ENCODE measurements at regions not wholly inside any gene's neighbourhood (a gene's known extent, or its start where the extent isn't known, plus 50 kb on each side); places are given as distances from the start of the nearest gene placed in this dataset.
"Not testable (repeated sequence)": the region's sequence is repeated elsewhere in the genome, so short reads cannot be mapped to it uniquely, and the experiment has no call there.

GRCh38 chr3:88824666-88825564 lies 282.5 kb upstream of the EPHA3 start:
- no peak for TF ChIP-seq CTCF (IDR thresholded peaks at IDR 0.05; ENCODE audit: extremely low read depth, missing control alignments)
- DNase-seq (ENCODE audit: low spot score), result no peak

GRCh38 chr3:88828466-88828865 lies 279.0 kb upstream of the EPHA3 start:
- DNase-seq (ENCODE audit: low spot score), result no peak
- TF ChIP-seq CTCF (IDR thresholded peaks at IDR 0.05; ENCODE audit: extremely low read depth, missing control alignments), result no peak

GRCh38 chr3:88852606-88853005 lies 254.8 kb upstream of the EPHA3 start:
- no peak for DNase-seq (ENCODE audit: low spot score)
- TF ChIP-seq CTCF (IDR thresholded peaks at IDR 0.05; ENCODE audit: extremely low read depth, missing control alignments), result no peak

- no peak for DNase-seq (ENCODE audit: low spot score)
- TF ChIP-seq CTCF (IDR thresholded peaks at IDR 0.05; ENCODE audit: extremely low read depth, missing control alignments), result no peak
These were observed 244.2 kb upstream of the EPHA3 start for GRCh38 chr3:88863196-88863595.

- TF ChIP-seq CTCF (IDR thresholded peaks at IDR 0.05; ENCODE audit: extremely low read depth, missing control alignments), result no peak
- DNase-seq (ENCODE audit: low spot score), result no peak
These were observed 230.7 kb upstream of the EPHA3 start for GRCh38 chr3:88876724-88877123.

GRCh38 chr3:88879905-88880304 lies 227.5 kb upstream of the EPHA3 start:
- TF ChIP-seq CTCF (IDR thresholded peaks at IDR 0.05; ENCODE audit: extremely low read depth, missing control alignments), result no peak
- DNase-seq (ENCODE audit: low spot score), result no peak

GRCh38 chr3:88882121-88882520 lies 225.3 kb upstream of the EPHA3 start:
- TF ChIP-seq CTCF (IDR thresholded peaks at IDR 0.05; ENCODE audit: extremely low read depth, missing control alignments), result no peak
- no peak for DNase-seq (ENCODE audit: low spot score)

- not testable (repeated sequence) for DNase-seq (ENCODE audit: low spot score)
These were observed 220.8 kb upstream of the EPHA3 start for GRCh38 chr3:88886624-88887023.
